Suppressor macrophage (primary cell): ENCODE measurements at regions not wholly inside any gene's neighbourhood (a gene's known extent, or its start where the extent isn't known, plus 50 kb on each side); places are given as distances from the start of the nearest gene placed in this dataset.
A peak's percentile ranks its signal among the peaks of the same experiment; 100 is the strongest.

ENCODE experiments used
- DNase-seq, 4 experiments: peaks; one replicate each; pipeline ENCODE4 v3.0.0-alpha.2; 2020 to 2022

- no peak for DNase-seq
These were observed 97.2 kb upstream of the SLC44A1 start for GRCh38 chr9:105147110-105147871.

GRCh38 chr9:105148328-105149006 lies 96.0 kb upstream of the SLC44A1 start:
- no peak for DNase-seq

- DNase-seq: no peak
These were observed 93.3 kb upstream of the SLC44A1 start for GRCh38 chr9:105150991-105151685.

- DNase-seq: no peak
These were observed 92.8 kb upstream of the SLC44A1 start for GRCh38 chr9:105151686-105151995.

DNA sequence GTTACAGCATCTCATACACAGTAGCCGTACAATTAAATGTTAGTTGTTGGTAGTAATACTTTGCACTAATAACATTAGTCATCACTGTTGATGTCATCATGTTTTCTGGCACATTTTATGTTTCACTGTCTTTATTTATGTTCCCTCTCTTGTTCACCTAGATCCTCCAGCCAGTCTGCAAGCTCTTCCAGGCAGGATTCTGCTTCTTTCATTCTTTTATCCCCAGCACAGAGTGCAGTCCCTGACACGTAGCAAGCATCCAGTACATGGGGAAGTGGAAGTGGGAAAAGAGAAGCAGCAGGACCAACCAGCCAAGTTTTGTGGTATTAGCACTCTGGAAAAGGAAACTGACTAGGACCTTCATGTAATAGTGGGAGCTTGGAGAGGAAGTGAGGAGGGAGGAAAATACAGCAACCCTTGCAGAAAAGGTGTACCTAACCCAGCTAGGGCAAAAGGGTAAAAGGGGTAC lies 89.7 kb upstream of the SLC44A1 start:
- peak; percentile 83 to 95 (median 89) for DNase-seq

DNA sequence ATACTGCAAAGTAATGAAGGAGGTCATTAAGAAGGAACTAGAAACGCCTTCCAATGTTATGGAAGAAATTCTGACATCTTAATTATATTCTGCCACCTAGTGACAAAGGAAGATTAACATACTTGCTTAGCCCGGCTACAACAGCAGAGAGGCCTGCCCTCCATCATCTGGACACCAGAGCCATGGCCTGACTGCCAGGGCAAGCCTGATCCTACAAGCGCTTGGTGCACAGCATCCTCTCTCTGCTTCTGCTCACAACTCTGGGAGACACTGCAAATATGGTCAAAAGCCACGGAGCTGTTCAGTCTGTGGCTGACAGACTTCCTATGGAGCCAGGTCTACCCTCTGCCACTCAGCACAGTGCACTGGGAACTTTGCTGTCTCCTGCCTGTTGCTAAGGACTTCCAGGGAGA lies 87.3 kb upstream of the SLC44A1 start:
- peak; percentile 59 to 95 (median 86) for DNase-seq

DNA sequence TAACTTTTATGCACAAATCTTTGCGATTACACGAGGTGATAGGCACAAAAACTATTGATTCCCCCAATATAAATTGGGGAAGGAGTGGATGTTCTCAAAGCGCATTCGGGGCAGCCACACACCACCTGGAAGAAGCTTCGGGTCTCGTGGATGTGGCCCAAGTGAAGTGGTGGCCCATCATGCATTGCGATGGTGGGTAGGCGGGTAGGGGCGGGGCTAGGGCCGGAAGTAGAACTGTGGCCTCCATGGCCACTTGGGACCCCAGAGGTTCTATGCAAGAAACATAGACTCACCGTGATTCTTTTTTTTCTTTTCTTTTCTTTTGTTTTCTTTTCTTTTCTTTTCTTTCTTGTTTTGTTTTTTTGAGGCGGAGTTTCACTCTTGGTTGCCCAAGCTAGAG lies 86.4 kb upstream of the SLC44A1 start:
- DNase-seq: no peak

- no peak for DNase-seq
These were observed 85.6 kb upstream of the SLC44A1 start for GRCh38 chr9:105158898-105159297.

GRCh38 chr9:105168870-105169319 lies 75.6 kb upstream of the SLC44A1 start:
- DNase-seq: no peak

DNA sequence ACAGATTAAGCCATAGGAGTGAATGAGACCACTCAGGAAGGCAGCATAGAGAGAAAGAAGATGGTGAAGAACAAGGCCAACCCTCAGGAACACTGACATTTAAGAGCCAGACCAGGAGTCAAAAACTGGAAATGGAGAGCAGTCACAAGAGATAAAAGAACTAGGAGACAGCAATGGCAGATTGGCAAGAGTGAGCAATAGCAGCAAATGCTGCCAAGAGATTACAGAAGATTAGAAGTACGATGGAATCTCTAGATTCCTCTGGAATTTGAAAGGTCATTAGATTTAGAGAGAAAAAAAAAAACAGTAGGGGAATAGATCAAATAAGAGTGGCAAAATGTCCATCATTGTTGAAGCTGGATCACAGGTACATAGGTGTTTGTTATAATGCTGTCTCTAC lies 73.4 kb upstream of the SLC44A1 start:
- no peak for DNase-seq

DNA sequence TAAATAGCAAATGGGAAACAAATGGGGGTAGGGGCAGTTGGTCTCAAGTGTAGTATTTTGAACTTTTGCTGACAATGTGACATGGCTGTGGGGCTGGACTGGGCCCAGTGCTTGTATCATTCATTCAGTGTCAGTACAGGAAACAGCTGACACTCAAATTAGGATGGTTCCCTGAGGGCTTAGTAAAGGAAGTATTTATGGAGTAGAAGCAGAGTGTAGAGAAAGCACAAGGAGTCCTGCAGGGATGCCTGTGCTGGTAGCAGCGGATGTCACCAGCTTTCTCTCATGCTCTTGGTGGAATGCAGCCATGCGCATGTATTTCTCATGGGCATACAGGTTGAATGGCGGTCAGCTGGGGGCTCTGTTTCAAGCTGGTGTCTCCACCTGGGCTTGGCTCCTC lies 72.9 kb upstream of the SLC44A1 start:
- DNase-seq: no peak

- no peak for DNase-seq
These were observed 72.0 kb upstream of the SLC44A1 start for GRCh38 chr9:105172436-105172835.

DNA sequence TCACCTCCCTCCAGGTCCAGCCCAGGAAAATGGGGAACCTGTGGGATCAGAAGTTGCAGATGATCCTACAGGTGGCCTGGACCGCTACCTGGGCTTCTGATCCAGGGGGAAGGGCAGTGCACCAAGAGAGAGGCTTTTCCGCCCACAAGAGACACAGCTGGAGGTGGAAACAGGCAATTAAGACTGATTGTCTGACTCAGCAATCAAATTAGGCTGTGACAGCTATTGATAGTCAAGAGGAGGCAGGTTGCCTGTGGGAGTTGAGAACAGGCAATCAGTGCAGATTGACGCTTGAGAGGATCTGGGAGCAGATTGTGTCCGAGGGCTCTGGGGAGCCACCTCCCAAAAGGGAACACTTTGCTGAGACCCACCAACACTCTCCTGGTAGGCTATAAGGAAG lies 71.1 kb upstream of the SLC44A1 start:
- DNase-seq: no peak

DNA sequence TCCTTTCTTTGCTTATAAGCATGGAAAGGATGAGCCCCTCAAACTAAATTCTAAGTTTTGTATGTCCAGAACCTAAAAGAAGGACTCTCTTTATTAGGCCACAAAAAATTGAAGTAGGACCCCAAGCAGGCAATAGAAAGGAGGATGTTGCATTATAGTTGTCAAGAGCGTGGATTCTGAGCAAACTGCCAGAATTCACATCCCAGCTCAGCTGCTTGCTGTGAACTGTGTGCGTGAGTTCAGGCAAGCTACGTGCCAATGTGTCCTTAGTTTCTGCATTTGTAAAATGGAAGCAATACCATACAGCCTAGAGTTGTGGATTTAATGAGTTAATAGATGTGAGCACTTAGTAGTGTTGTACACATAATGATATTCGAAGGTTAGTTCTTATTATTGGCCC lies 70.6 kb upstream of the SLC44A1 start:
- no peak for DNase-seq

DNA sequence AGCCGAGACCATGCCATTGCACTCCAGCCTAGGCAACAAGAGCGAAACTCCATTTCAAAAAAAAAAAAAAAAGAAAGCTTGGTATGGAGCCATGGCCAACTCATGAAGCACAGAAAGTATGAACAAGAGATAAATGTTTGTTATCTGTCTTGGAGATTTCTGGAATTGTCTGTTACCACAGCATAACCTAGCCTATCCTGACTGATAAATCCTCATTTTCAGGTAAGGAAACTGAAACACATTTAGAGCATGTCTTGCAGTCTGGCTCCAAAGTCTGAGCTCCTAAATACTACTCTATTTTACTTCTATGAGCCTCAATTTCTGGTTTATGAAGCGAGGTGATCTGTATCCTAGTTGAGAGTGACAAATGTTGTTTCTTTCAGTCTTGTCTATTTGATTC lies 68.3 kb upstream of the SLC44A1 start:
- no peak for DNase-seq

DNA sequence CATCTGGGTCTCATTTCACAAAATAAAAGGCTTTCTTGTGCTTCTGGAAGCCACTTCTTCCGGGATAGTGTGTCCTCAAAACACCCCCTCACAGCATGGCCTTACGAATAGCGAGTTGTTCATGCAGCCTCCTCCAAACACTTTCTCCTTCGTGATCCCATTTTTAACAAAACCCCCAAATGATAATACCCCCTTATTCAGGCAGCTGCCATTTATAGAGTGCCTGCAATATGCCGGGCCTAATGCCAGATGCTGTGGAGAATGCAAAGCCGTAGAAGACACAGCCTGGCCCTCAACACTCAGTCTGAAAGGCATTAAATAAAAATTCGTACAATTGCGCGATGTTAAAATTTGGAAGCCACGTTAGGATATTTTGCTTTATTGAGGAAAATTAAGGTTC lies 66.4 kb upstream of the SLC44A1 start:
- no peak for DNase-seq

DNA sequence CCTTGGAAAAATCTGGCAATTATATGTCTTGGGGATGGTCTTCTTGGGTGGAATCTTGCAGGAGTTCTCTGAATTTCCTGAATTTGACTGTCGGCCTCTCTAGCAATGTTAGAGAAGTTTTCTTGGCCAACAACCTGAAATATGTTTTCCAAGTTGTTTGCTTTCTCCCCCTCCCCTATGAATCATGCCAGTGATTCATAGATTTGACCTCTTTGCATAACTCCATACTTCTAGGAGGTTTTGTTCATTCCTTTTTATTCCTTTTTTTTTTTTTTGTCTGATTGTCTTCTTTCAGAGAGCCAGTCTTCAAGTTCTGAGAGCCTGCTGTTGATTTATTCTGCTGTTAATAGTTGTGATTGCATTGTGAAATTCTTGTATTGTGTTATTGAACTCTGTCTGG lies 56.7 kb upstream of the SLC44A1 start:
- peak; percentile 24 to 73 (median 52) for DNase-seq

GRCh38 chr9:105188746-105189145 lies 55.7 kb upstream of the SLC44A1 start:
- DNase-seq: no peak

DNA sequence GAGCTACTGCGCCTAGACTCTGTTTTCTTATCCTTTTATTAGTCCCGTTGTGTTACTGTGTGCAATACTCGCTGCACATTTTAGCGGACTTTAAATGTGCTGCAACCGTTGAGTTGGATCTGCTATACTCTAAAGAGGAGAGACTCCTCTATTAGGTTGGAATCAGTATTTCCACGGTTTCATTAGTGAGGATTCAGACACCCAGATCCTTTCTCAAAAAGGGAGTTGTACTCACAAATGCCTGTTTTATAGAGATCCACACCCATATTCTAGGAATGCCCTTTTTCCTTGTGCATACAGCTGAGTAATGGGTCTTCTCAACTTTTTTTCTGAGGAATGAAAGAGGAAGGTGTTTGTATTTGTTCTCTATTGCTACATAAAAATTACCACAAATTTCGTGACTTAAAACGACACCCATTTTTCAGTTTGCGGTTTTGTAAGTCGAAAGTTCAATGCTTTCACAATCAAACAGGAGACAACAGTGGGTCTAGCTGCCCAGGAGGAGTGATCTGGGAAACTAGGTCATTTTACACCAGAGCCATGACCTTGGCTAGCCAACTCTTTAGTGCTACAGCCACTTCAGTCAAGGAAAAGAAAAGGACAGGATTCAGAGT lies 52.8 kb upstream of the SLC44A1 start:
- DNase-seq: peak; percentile 70 to 93 (median 81)

- DNase-seq: no peak
These were observed 50.9 kb upstream of the SLC44A1 start for GRCh38 chr9:105193560-105193959.

- peak in 2 of 4 experiments; percentile 20 for DNase-seq
These were observed 50.2 kb upstream of the SLC44A1 start for GRCh38 chr9:105194234-105194633.
